ENCODE measurements at regions not wholly inside any gene's neighbourhood (a gene's known extent, or its start where the extent isn't known, plus 50 kb on each side); places are given as distances from the start of the nearest gene placed in this dataset.
A peak's percentile ranks its signal among the peaks of the same experiment; 100 is the strongest.

GRCh38 chr6:44681761-44682160 is 294.3 kb downstream of the CDC5L start:
- H3K9me3 ChIP-seq, result no peaks in the 10 kb centered on the region
- TF ChIP-seq POLR2AphosphoS5 (IDR thresholded peaks at IDR 0.05; ENCODE audit: insufficient read depth in 1 of 2, low read depth in 1 of 2), result no peak
- TF ChIP-seq POLR2A (IDR thresholded peaks at IDR 0.05), result no peak
- H3K4me1 ChIP-seq, result no peaks in the 10 kb centered on the region
- peak; percentile 43 to 77 for DNase-seq (ENCODE audit: extremely low spot score in 2 of 2)
- no peak overlapping the region for H3K4me3 ChIP-seq
- no peak overlapping the region for H3K27ac ChIP-seq
- intact Hi-C loops (cut with DNase I), result no loop called here
- no peaks in the 10 kb centered on the region for H3K27me3 ChIP-seq
- H3K36me3 ChIP-seq, result no peaks in the 10 kb centered on the region

GRCh38 chr6:44682280-44682679 is 294.8 kb downstream of the CDC5L start:
- intact Hi-C loops (cut with DNase I), result no loop called here
- no peak overlapping the region for H3K4me3 ChIP-seq
- TF ChIP-seq POLR2A (IDR thresholded peaks at IDR 0.05) (no peak), CTCF (IDR thresholded peaks at IDR 0.05) (no peak), POLR2AphosphoS5 (IDR thresholded peaks at IDR 0.05; ENCODE audit: insufficient read depth in 1 of 2, low read depth in 1 of 2) (no peak)

GRCh38 chr6:44682987-44683779 is 295.7 kb downstream of the CDC5L start:
- Histone ChIP-seq H3K9me3 (no peaks in the 10 kb centered on the region), H3K27me3 (no peaks in the 10 kb centered on the region), H3K27ac (no peak overlapping the region), H3K4me3 (no peak overlapping the region), H3K36me3 (no peaks in the 10 kb centered on the region), H3K4me1 (no peaks in the 10 kb centered on the region)
- TF ChIP-seq CTCF (IDR thresholded peaks at IDR 0.05) (no peak), POLR2AphosphoS5 (IDR thresholded peaks at IDR 0.05; ENCODE audit: insufficient read depth in 1 of 2, low read depth in 1 of 2) (no peak), POLR2A (IDR thresholded peaks at IDR 0.05) (no peak)
- DNase-seq (ENCODE audit: extremely low spot score in 2 of 2), result peak in 1 of 2 donors; percentile 64
- intact Hi-C loops (cut with DNase I), result no loop called here

More at GRCh38 chr6:44682280-44682679, 294.8 kb downstream of the CDC5L start:
- no peaks in the 10 kb centered on the region for H3K36me3 ChIP-seq
- no peaks in the 10 kb centered on the region for H3K9me3 ChIP-seq
- no peaks in the 10 kb centered on the region for H3K27me3 ChIP-seq
- no peaks in the 10 kb centered on the region for H3K4me1 ChIP-seq
- H3K27ac ChIP-seq, result no peak overlapping the region
- DNase-seq (ENCODE audit: extremely low spot score in 2 of 2), result peak in 1 of 2 donors; percentile 85

GRCh38 chr6:44685213-44685612 is 297.7 kb downstream of the CDC5L start:
- Histone ChIP-seq H3K4me1 (no peaks in the 10 kb centered on the region), H3K4me3 (no peak overlapping the region), H3K27ac (no peak overlapping the region), H3K9me3 (no peaks in the 10 kb centered on the region), H3K36me3 (no peaks in the 10 kb centered on the region), H3K27me3 (no peaks in the 10 kb centered on the region)
- intact Hi-C loops (cut with DNase I), result no loop called here
- no peak for TF ChIP-seq CTCF (IDR thresholded peaks at IDR 0.05)
- TF ChIP-seq POLR2AphosphoS5 (IDR thresholded peaks at IDR 0.05; ENCODE audit: insufficient read depth in 1 of 2, low read depth in 1 of 2), result no peak
- no peak for TF ChIP-seq POLR2A (IDR thresholded peaks at IDR 0.05)
- DNase-seq (ENCODE audit: extremely low spot score in 2 of 2), result peak in 1 of 2 donors; percentile 6

GRCh38 chr6:44696099-44696498 is 308.6 kb downstream of the CDC5L start:
- intact Hi-C loops (cut with DNase I), result no loop called here
- no peaks in the 10 kb centered on the region for H3K36me3 ChIP-seq

More at GRCh38 chr6:44696099-44696498, 308.6 kb downstream of the CDC5L start:
- H3K27ac ChIP-seq, result no peak overlapping the region
- no peak for DNase-seq (ENCODE audit: extremely low spot score in 2 of 2)
- H3K9me3 ChIP-seq, result no peaks in the 10 kb centered on the region
- no peak overlapping the region for H3K4me3 ChIP-seq
- TF ChIP-seq POLR2AphosphoS5 (IDR thresholded peaks at IDR 0.05; ENCODE audit: insufficient read depth in 1 of 2, low read depth in 1 of 2) (no peak), POLR2A (IDR thresholded peaks at IDR 0.05) (no peak), CTCF (IDR thresholded peaks at IDR 0.05) (no peak)
- H3K4me1 ChIP-seq, result no peaks in the 10 kb centered on the region
- H3K27me3 ChIP-seq, result no peaks in the 10 kb centered on the region

Measured in vagina (tissue), 2 donors.